H9 (cell line): ENCODE measurements at regions not wholly inside any gene's neighbourhood (a gene's known extent, or its start where the extent isn't known, plus 50 kb on each side); places are given as distances from the start of the nearest gene placed in this dataset.

ENCODE experiments used
- DNase-seq: peaks from one replicate; pipeline ENCODE4 v3.0.0-alpha.2; 2017
- H2AFZ ChIP-seq: one replicate; pipeline ENCODE4 v1.6.1; 2013; ENCODE audit warnings: mild to moderate bottlenecking, low read length, control low read depth, moderate library complexity
- H2AK5ac ChIP-seq: 2 replicates; pipeline ENCODE4 v1.6.1; 2013; ENCODE audit warnings: low read length, control low read depth, mixed read lengths; ENCODE audit not compliant: insufficient read length
- H2BK120ac ChIP-seq: one replicate; pipeline ENCODE4 v1.6.1; 2013; ENCODE audit warnings: low read depth, mild to moderate bottlenecking, low read length, control low read depth, inconsistent platforms; ENCODE audit not compliant: poor library complexity, severe bottlenecking
- H2BK12ac ChIP-seq: 2 replicates; pipeline ENCODE4 v1.6.1; 2013; ENCODE audit warnings: low read length, control low read depth, mixed read lengths, low read depth; ENCODE audit not compliant: insufficient read length
- H2BK15ac ChIP-seq: 2 replicates; pipeline ENCODE4 v1.6.1; 2013; ENCODE audit warnings: low read depth, low read length, control low read depth
- H2BK20ac ChIP-seq: one replicate; pipeline ENCODE4 v1.6.1; 2013; ENCODE audit warnings: low read depth, mild to moderate bottlenecking, low read length, control low read depth, inconsistent platforms; ENCODE audit not compliant: poor library complexity, severe bottlenecking
- H2BK5ac ChIP-seq: 2 replicates; pipeline ENCODE4 v1.6.1; 2013; ENCODE audit warnings: low read length, control low read depth, mixed read lengths; ENCODE audit not compliant: insufficient read length
- H3K14ac ChIP-seq: 2 replicates; pipeline ENCODE4 v1.6.1; 2013; ENCODE audit warnings: low read length, control low read depth; ENCODE audit not compliant: insufficient read depth
- H3K18ac ChIP-seq: 2 replicates; pipeline ENCODE4 v1.6.1; 2013; ENCODE audit warnings: low read depth, mild to moderate bottlenecking, mixed read lengths, low read length, control low read depth; ENCODE audit not compliant: insufficient read length
- H3K23ac ChIP-seq: 2 replicates; pipeline ENCODE4 v1.6.1; 2013; ENCODE audit warnings: low read length, control low read depth, mixed read lengths, low read depth; ENCODE audit not compliant: insufficient read length
- H3K23me2 ChIP-seq: 2 replicates; pipeline ENCODE4 v1.6.1; 2013; ENCODE audit warnings: low read depth, mild to moderate bottlenecking, mixed read lengths, low read length, control low read depth; ENCODE audit not compliant: insufficient read length, poor library complexity, severe bottlenecking
- H3K27ac ChIP-seq: 2 replicates; pipeline ENCODE4 v1.5.1; 2013; ENCODE audit warnings: low read length, control low read depth, mixed read lengths, low read depth; ENCODE audit not compliant: insufficient read length
- H3K27me3 ChIP-seq: 2 replicates; pipeline ENCODE4 v1.6.1; 2013; ENCODE audit warnings: low read length, control low read depth, inconsistent platforms; ENCODE audit not compliant: insufficient read depth
- H3K4ac ChIP-seq: 2 replicates; pipeline ENCODE4 v1.6.1; 2013; ENCODE audit warnings: low read depth, mild to moderate bottlenecking, control low read depth, inconsistent platforms, low read length, moderate library complexity
- H3K4me1 ChIP-seq: 2 replicates; pipeline ENCODE4 v1.6.1; 2013; ENCODE audit warnings: low read length, control low read depth, inconsistent platforms; ENCODE audit not compliant: insufficient read depth
- H3K4me2 ChIP-seq: 2 replicates; pipeline ENCODE4 v1.6.1; 2013; ENCODE audit warnings: low read length, control low read depth, mixed read lengths; ENCODE audit not compliant: insufficient read length, insufficient read depth
- H3K56ac ChIP-seq: 2 replicates; pipeline ENCODE4 v1.6.1; 2013; ENCODE audit warnings: low read depth, mild to moderate bottlenecking, mixed read lengths, low read length, control low read depth; ENCODE audit not compliant: insufficient read length
- H3K79me1 ChIP-seq: 2 replicates; pipeline ENCODE4 v1.6.1; 2013; ENCODE audit warnings: low read depth, mild to moderate bottlenecking, moderate library complexity, low read length, control low read depth, inconsistent platforms; ENCODE audit not compliant: insufficient read depth, poor library complexity, severe bottlenecking
- H3K79me2 ChIP-seq: 2 replicates; pipeline ENCODE4 v1.6.1; 2013; ENCODE audit warnings: low read length, control low read depth, inconsistent platforms; ENCODE audit not compliant: insufficient read depth
- H3K9ac ChIP-seq: 2 replicates; pipeline ENCODE4 v1.6.1; 2013; ENCODE audit warnings: low read length, control low read depth, mixed read lengths; ENCODE audit not compliant: insufficient read length; ENCODE audit errors: extremely low read depth
- H3K9me3 ChIP-seq: one replicate; pipeline ENCODE4 v1.6.1; 2013; ENCODE audit warnings: low read depth, low read length, inconsistent platforms; ENCODE audit not compliant: control insufficient read depth
- H3T11ph ChIP-seq: one replicate; pipeline ENCODE4 v1.6.1; 2013; ENCODE audit warnings: mild to moderate bottlenecking, low read length, control low read depth, inconsistent platforms
- H4K20me1 ChIP-seq: one replicate; pipeline ENCODE4 v1.6.1; 2013; ENCODE audit not compliant: control insufficient read depth, insufficient read length, insufficient read depth
- H4K5ac ChIP-seq: 2 replicates; pipeline ENCODE4 v1.6.1; 2013; ENCODE audit warnings: low read depth, mild to moderate bottlenecking, mixed read lengths, low read length, control low read depth; ENCODE audit not compliant: insufficient read length
- H4K8ac ChIP-seq: replicated peaks from 2 replicates; pipeline ENCODE4 v1.6.1; 2013; ENCODE audit warnings: low read length, control low read depth, mixed read lengths, low read depth; ENCODE audit not compliant: insufficient read length
- H4K91ac ChIP-seq: 2 replicates; pipeline ENCODE4 v1.6.1; 2013; ENCODE audit warnings: low read depth, mild to moderate bottlenecking, moderate library complexity, mixed read lengths, low read length, control low read depth; ENCODE audit not compliant: insufficient read length
- H3K27ac Mint-ChIP-seq, 3 experiments: 2 replicates in 2 of 3; 3 replicates in 1 of 3; pipeline ENCODE4 v1.8.0; 2020 to 2021; ENCODE audit warnings: mixed read lengths in 3 of 3, mild to moderate bottlenecking in 1 of 3, moderate library complexity in 1 of 3
- H3K27me3 Mint-ChIP-seq: 2 replicates; pipeline ENCODE4 v1.8.0; 2021; ENCODE audit warnings: low read depth, mild to moderate bottlenecking, moderate library complexity, mixed read lengths
- H3K36me3 Mint-ChIP-seq, 3 experiments: 2 replicates in 2 of 3; 3 replicates in 1 of 3; pipeline ENCODE4 v1.8.0; 2020 to 2021; ENCODE audit warnings: low read depth in 3 of 3, mixed read lengths in 3 of 3; ENCODE audit not compliant: insufficient read depth in 1 of 3
- H3K4me1 Mint-ChIP-seq, 2 experiments: 2 replicates each; pipeline ENCODE4 v1.8.0; 2020; ENCODE audit warnings: mixed read lengths in 2 of 2
- H3K4me3 Mint-ChIP-seq, 2 experiments: 2 replicates in 1 of 2; 3 replicates in 1 of 2; pipeline ENCODE4 v1.8.0; 2020 to 2021; ENCODE audit warnings: mild to moderate bottlenecking in 2 of 2, mixed read lengths in 2 of 2, moderate library complexity in 1 of 2
- H3K9me3 Mint-ChIP-seq, 2 experiments: 2 replicates in 1 of 2; 3 replicates in 1 of 2; pipeline ENCODE4 v1.8.0; 2020; ENCODE audit warnings: mild to moderate bottlenecking in 2 of 2, mixed read lengths in 2 of 2, moderate library complexity in 1 of 2
- CTCF ChIP-seq: fragments of 200-600 bp; sonication (generic); conservative IDR thresholded peaks from 3 replicates; pipeline ENCODE4 v1.8.0; 2021; ENCODE audit warnings: antibody characterized with exemption, mild to moderate bottlenecking
- WGBS: extraction: QIAGEN DNeasy Blood & Tissue Kit; methylation state at CpG from one replicate; pipeline ENCODE4 v1.1.7; 2013; ENCODE audit warnings: missing lambda C conversion rate, low lambda C conversion rate, mixed read lengths; ENCODE audit not compliant: insufficient read length; ENCODE audit errors: extremely low coverage; 5-methylcytosine and 5-hydroxymethylcytosine counted together

- Mint-ChIP-seq H3K27me3 (no peaks in the 10 kb centered on the region), H3K4me3 (no peak overlapping the region; a peak in 1 of 5 replicates), H3K36me3 (no peaks in the 10 kb centered on the region), H3K4me1 (peaks cover 3 to 4% of the 10 kb centered on the region in 2 experiments; a peak in 3 of 4 replicates), H3K27ac (no peak overlapping the region), H3K9me3 (no peaks in the 10 kb centered on the region)
- Histone ChIP-seq H2BK15ac (no peak overlapping the region), H3K14ac (no peak overlapping the region), H3K23me2 (no peaks in the 10 kb centered on the region), H3K56ac (no peak overlapping the region), H2BK5ac (no peak overlapping the region), H3K27ac (no peak overlapping the region), H3K4me1 (no peaks in the 10 kb centered on the region), H2BK20ac (no peak overlapping the region), H2BK120ac (no peak overlapping the region), H3K18ac (no peak overlapping the region), H3T11ph (no peak overlapping the region), H2BK12ac (no peak overlapping the region), H3K9ac (no peak overlapping the region), H2AFZ (no peak overlapping the region), H4K91ac (no peak overlapping the region), H3K79me2 (no peaks in the 10 kb centered on the region), H4K5ac (no peak overlapping the region), H3K27me3 (no peaks in the 10 kb centered on the region), H3K9me3 (no peaks in the 10 kb centered on the region), H4K20me1 (no peaks in the 10 kb centered on the region), H4K8ac (no peak overlapping the region), H3K23ac (no peak overlapping the region), H3K79me1 (no peaks in the 10 kb centered on the region), H2AK5ac (no peak overlapping the region), H3K4me2 (no peak overlapping the region), H3K4ac (no peak overlapping the region)
- no peak for TF ChIP-seq CTCF
- no peak for DNase-seq
- no CpG with 5 or more reads among the region's 1 CpG for WGBS
These were observed 81.8 kb upstream of the MEF2C start for GRCh38 chr5:88964831-88965230.
